Activated CD4-positive, alpha-beta T cell treated with anti-CD3 and anti-CD28 coated beads, Interleukin-2, amount 50 U/mL, for 24 hours (primary cell): ENCODE measurements at regions not wholly inside any gene's neighbourhood (a gene's known extent, or its start where the extent isn't known, plus 50 kb on each side); places are given as distances from the start of the nearest gene placed in this dataset.

ENCODE experiments used
- DNase-seq, 2 donors: peaks; one replicate each; pipeline ENCODE4 v3.0.0-alpha.2; 2020; ENCODE audit warnings: low read depth in 1 of 2, low spot score in 1 of 2

DNA sequence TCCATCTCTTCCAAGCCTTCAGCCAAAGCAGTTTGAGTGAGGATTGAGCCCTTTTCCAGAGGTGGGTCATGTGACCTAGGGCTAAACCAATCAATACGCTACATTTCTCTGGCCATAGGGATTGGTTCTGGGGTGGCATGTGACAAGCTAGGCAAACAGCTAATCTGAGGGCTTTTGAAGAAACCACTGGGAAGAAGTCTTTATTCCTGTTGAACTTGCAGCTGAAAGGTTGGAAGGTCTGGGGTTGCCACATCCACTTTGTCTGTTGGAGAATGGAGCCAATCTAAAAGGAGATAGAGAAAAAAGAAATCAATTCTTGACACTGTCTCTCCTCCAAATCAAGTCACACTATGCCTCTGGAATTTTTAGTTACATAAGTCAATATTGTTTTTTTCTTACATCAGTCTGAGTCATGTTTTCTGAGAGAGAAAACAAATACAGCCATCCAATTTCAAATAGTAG lies 637.8 kb upstream of the WWC1 start:
- no peak for DNase-seq

DNA sequence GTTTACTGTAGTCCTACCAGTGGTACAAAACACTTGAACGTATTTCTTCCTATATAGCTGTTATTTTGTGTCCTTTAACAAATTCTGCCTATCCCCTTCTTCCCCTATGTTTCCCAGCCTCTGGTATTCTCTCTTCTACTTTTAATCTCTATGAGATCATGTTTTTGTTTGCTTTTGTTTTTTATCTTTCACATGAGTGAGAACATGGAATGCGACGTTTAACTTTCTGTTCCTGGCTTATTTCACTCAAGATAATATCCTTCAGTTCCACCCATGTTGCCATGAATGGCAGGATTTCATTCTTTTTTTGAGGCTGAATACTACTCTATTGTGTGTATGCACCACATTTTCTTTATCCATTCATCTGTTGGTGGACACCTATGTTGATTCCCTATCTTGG lies 634.4 kb upstream of the WWC1 start:
- no peak for DNase-seq

DNA sequence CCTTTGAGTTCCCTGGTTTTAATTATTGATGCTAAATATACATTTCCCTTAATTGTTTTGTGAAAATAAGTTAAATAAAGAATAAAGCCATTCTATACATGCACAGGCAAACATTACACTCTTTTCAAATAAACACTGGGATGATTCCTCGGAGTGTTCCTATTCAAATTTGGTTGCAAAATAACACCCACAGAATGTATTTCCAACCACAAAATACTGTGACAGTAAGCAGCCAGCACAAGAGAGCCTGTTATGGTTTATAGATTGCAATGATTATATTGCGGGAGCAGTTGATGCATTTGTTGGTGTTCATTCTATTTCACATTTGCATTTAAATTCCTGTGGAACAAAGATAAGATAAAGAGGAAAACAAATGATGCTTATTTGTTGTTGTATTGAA lies 632.6 kb upstream of the WWC1 start:
- no peak for DNase-seq

DNA sequence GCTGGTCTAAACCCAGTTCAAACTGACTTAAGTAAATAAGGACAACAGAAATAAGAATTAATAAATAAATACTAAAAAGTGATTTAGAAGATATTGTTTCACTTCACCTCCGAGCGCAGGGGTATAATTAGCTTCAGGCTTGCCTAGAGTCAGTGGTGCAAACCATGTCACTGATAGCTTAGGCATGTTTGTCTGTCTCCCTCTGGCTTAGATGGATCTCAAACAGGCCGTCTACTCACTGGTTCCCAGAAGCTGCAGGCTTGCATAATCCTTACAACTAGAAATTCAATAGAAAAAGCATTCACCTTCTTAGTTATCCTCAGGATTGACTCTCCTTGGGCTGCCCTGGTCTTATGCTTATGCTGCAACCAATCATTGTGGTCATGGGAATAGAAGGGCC lies 629.8 kb upstream of the WWC1 start:
- DNase-seq: no peak

DNA sequence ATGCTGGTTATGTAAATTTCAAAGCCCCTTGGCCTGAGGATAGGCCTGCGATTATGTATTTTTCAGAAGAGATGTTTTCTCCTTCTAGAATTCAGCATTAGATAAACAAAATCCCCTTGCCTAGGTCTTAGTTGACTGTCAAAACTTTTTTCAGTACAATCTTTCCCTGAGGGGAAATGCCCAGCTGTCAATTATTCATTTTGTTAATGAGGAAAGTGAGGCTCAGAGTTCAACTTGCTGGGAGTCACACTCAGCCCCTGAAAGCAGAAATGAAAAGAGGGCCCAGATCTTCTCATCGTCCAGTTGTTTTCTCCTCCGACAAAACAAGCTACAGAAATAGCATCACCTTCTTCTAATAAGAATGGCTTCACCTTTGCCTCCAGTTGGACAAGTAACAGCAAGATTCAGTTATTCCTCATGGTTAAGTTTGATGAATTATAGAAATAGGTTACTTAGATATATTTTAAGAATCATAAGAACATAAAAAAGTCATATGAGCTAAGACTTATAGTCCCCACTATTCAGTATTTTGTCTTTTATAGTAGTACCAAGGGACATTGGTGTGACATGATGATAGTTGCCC lies 627.1 kb upstream of the WWC1 start:
- no peak for DNase-seq

DNA sequence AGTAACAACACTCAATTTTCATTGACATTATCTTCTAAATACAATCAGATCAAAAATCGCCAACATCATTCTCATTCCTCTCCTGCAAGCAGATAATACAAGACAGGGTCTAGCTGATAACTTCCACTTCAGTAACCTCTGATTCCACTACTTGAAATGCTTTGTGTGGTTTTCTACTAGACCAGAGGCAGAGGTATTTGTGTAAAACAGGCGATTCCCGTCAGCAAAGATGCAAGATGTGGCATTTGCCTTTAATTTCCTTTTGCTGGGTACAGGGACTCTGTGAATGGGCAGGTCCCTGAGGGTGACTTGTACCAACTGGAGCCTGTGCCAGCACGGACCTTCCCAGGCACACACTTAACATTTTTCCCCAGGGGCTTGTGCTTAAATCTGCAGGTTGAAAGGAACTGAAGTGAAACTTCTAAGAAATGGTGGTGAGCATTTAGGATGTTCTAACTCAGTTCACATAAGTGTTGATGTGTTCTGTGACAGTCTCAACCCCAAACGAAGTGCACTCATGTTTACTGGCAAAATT lies 625.5 kb upstream of the WWC1 start:
- no peak for DNase-seq

DNA sequence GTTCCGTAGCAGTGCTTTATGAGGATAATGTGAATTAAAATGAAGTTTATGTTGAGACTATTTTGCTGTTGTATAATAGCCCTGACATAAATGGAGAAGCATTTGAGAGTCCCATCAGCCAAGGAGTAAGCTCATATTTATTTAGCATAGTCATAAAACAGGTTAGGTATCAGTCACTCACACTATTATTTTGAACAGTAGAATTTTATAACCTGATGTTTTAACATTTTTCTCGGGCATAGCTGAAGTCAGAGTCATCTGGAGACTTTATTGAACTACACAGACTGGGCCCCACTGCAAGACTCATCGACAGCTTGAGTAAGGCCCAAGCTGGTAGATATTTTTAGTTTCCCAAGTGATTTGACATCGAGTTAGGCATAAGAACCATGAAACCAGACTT lies 620.3 kb upstream of the WWC1 start:
- DNase-seq: no peak

DNA sequence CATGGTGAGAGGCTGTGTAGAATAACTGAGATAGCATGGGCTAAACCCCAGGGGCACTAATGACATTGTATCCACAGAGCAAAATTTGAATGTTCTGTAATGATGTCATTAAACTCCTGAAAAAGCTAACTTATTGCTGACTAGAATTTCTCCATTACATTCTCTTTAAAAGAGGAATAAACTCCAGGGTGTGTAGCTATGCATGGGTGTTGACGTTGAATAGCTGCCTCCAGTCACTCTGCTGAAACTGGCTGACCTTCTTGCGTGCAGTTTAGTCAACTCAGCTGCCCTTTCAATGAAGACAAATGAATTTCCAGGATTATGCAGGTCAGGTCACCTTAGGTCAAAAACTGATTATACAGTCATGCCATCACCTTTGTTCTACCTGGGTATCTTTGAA lies 617.5 kb upstream of the WWC1 start:
- DNase-seq: no peak

DNA sequence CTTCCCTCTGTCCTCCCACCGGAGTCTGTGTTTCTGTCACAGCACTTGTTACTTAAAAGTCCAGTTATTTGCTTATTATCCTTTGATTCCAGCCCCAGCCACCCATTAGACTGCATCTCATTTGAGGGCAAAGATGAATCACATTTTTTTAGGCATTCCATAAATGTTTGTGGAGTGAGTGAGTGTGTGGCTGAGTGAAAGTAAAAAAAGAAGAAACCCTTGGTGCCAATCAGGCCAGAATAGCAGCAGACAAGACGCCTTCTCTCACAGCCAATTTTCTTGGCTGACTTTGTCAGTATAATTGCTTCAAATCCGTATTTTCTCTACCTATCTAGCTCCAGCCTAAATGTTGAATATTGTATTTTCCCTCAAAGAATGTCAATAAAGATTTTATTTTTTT lies 613.0 kb upstream of the WWC1 start:
- DNase-seq: no peak

DNA sequence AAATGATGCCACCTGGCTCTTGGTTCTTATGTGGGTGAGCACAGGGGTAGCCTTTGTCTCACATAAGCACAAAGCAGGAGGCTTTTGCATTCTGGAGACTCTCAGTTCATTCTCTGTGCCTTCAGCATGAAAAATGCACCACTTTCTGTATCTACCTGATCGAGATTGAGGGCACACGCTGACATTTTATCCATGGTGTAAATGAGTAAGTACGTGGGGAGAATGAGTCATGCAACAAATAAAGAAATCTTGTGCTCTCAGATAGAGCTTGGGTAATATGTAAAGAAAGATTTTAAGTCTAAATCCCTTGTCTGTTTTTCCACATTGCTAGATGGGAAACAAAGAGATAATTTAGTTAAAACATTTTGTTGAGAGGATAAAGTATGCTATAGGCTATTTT lies 607.2 kb upstream of the WWC1 start:
- no peak for DNase-seq

DNA sequence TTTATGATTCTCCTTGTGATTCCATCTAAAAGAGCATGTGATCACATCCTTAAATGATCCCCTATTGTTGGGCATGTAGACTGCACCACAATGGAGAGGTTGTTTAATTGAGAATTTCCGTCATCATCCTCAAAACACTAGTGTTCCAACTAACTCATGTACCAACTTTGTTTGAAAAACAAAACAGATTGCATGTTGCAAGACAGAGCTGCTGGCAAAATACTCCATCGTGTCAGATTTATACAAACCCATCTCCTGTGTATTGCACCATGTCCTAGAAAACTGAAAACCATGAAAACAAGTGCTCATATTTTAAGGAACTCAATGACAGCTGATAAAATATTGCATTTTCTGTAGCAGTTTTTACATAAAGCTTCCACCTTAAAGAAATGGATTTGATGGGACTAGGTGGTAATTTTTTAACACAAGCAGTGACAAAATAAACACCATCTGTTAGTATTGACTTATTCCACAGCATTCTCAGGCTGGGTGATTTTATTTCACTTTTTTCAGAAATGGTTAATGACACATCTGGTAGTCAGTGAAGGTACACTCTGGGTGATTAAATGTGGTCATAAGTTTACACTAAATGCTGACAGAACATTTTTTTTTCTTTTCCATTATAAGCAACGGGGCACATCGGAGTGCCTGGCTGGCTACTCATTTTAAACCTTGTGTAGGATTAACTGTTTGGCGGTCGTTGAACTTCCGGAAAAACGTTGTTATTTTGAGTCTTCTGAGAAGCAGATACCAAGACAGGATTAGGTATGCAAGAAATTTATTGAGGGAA lies 602.9 kb upstream of the WWC1 start:
- no peak for DNase-seq

DNA sequence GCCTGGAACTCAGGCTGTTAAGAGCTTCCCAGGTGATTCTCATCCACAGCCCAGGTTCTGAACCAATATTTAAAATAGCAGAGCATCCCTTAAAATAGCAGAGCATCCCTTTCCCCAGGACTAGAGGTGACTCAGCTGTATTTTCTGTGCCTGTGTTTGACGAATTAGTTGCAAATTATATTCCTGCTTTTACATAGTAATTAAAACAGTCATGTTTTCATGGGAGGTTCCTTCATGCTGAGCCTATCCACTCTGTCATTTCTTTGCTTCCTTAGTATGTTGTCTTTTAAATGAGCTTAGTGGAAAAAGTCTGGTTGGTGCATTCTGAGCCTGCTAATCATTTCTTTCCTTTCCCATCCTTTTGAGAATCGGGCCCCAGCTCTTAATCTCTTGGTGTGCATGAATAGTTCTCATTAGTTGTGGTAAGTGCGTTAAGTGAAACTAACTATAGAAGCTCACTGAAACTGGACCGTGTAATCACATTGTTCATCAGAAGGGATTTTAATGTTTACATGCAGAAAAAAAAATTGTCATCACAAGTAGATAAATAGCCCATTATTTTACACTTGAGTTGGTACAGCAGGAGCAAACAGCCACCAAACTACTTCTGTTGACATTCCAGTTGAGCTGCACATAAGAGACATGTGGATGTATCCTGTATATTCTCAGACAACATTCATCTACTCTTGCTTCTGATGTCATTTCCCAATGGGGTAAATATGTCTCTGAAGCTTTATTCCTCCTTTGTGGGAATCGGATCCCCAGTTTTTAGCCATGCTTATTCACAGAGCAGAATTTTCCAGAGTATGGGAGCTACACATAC lies 596.9 kb upstream of the WWC1 start:
- DNase-seq: no peak

DNA sequence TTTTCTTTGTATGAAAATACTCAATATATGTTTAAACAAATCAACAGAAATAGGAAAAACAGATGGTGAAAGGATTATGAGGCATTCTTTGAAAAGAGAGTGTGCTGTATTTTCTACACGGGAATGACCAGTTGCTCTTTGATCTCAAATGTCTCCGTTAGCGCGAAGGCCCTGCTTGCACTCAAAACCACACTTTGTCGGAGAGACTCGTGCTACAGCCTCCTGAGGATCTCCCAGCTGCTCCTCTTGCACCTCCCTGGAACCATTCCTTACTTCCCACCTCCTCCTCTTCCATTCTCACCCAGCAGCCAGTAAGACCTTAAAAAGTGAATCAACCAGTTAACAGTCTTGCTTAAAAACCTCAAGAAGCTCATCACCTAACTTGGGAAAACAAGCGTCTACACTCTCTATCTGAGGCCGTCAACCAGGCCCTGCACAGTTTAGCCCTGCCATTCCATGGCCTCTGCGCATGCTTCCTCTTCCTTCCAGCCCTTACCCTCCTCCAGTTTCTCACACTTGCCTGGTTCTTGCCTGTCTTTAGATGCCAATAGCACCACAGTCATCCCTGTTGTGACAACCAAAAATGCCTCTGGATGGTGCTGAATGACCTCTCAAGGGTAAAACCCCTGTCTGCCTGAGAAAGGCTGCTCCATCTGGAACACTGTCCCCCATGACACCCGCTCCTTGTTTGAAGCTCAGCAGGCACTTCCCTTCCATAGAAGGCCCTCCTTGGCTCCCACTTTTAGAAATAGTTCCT lies 594.7 kb upstream of the WWC1 start:
- no peak for DNase-seq

DNA sequence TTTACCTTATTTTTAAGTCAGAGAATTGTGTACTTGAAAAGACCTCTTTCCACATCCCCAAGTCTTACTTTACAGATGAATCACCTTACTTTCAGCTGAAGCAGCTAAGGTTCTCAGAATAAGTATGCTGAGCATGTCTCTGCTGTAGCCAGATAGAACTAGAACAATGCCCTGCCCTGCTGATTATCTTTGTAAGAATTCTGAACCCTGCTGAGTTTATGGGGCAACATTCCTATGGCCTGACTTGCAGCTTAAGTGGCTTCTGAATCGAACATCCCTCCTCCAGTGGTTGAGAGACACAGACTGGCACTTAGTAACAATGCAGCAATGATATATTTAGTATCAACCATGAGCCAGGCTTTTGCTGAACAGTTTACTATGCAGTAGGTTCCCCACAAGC lies 592.0 kb upstream of the WWC1 start:
- DNase-seq: no peak

DNA sequence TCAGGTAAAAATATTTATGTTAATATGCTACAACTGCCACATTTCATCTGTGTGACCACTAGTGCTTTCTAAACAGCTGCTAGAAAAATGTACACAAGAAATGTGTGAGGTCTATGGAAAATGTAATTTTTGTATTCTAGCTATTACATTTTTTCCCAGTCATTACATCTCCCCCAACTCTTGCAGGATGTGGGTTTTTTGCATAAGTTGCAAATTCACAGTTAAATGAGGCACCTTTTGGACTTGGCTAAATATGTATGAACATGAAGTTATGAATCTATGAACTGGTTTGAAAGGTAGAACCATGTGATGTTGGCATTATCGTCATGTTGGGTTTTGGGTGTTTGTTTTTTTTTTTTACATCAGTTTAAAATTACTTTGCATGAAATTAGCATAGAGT lies 590.4 kb upstream of the WWC1 start:
- DNase-seq: no peak

DNA sequence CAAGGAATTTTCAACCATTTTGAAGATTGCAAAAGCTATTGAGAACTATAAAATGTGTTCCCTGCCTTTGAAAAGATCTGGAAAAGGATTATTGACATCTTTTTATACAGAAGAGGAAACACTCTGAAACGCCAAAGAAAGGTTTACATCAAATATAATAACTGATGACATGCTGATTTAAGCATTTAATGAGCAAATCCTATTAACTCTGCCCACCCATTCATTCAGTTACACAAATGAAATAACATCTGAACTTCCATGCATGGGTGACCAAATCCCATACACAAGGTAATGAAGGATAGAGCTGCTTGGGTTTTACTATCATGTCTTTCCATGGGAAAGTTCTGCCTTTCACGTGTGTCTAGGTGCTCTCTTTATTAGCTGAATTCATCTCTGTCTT lies 589.4 kb upstream of the WWC1 start:
- DNase-seq: no peak

DNA sequence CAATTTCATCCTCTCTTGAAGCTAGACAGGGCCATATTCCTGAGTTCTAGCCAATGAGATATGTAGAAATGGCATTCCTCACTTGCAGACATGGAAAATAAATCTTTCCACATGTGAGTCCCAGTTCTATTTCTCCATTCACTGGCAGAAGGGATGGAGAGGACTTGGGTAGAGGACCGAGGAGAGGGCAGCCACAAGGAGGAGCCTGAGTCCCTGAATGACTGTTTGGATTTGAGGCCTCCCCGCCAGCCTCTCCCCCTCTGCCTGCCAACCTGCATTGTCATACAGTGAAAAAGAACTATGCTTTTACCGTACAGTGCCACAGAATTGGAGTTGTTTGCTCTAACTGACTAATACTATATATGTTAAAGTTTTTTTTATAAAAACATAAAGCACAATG lies 583.0 kb upstream of the WWC1 start:
- no peak for DNase-seq

DNA sequence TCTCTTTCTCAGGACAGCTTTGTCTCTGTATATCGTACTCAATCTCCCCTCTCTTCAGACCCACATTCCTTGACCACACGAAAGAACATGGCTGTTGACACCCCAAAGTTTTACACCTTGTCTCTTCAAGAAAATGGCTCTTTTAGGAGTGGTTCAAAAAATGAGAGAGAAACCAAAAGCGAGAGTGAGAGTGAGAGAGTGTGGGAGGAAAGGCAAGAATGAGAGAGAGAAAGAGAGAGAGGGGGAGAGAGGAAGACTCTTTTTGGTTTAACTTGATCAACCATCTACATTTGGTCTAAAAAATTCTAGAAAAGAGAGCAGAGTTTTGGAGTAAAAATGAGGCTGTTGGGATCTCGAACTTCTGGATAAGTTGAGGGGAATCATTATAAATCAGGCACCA lies 581.8 kb upstream of the WWC1 start:
- DNase-seq: no peak

DNA sequence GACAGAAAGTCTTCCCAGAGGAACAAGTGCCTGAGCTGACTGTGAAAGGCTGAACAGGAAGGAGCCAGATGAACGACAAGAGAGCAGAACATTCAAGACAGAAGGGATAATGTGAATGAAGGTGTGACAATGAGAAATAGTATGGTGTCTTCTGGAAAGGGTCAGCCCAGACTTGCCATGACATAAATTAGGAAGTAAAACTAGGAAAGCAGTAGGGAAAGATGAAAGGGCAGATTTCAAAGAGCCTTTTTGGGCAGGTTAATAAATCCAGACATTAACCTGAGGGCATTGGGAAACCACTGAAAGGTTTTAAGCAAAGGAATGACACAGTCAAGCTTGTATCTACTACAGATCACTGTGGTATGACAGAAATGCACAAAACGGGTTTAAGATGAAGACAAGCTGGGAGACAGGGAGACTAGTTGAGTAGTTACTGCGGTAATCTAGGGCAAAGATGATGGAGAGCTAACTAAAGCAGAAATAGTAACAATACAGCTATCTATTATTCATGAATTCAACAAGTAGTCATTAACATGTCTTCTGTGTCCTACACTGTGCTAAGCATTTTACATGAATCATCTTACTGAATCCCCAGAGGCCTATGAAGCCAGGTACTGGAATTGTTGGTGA lies 580.9 kb upstream of the WWC1 start:
- no peak for DNase-seq

DNA sequence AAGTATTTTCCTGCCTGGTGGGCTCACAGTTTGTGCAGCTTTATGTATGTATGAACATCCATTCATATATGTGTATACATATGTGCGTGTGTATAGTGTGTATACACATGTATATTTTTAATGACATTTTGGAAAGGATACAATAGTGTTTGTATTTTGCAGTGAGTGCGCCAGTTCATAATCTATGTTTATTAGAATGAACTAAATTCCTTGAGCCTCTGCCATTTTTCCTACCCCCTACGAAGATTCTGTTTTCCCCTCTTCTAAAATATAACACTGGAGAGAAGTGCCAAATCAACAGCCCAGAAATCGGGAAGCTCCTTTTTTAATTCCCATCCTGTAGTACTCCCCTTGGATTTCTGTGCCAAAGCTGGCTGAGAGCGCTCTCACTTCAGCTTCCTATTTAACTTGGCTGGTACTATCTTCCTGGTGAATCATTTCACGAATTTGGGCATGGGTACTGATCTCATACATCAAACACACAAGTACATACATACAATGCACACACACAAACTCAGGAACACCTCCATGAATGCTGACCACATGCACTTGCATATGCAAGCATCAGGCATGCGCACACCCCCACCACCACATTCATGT lies 578.4 kb upstream of the WWC1 start:
- no peak for DNase-seq
